CD1c-positive myeloid dendritic cell (primary cell): ENCODE measurements at regions not wholly inside any gene's neighbourhood (a gene's known extent, or its start where the extent isn't known, plus 50 kb on each side); places are given as distances from the start of the nearest gene placed in this dataset.

Source experiments
- DNase-seq: peaks from one replicate; pipeline ENCODE4 v3.0.0-alpha.2; 2016; ENCODE audit errors: extremely low spot score

GRCh38 chr11:127074151-127074761 lies 73.7 kb upstream of the KIRREL3 start:
- no peak for DNase-seq

GRCh38 chr11:127073621-127074020 lies 73.1 kb upstream of the KIRREL3 start:
- no peak for DNase-seq

GRCh38 chr11:127071606-127072005 lies 71.0 kb upstream of the KIRREL3 start:
- no peak for DNase-seq

- DNase-seq: no peak
Observed at GRCh38 chr11:127070808-127071207, 70.2 kb upstream of the KIRREL3 start.

GRCh38 chr11:127066401-127067090 lies 66.0 kb upstream of the KIRREL3 start:
- no peak for DNase-seq

GRCh38 chr11:127063241-127063640 lies 62.7 kb upstream of the KIRREL3 start:
- no peak for DNase-seq

- no peak for DNase-seq
Observed at GRCh38 chr11:127061947-127062346, 61.4 kb upstream of the KIRREL3 start.

- DNase-seq: no peak
Observed at GRCh38 chr11:127059750-127060149, 59.2 kb upstream of the KIRREL3 start.

GRCh38 chr11:127059286-127059685 lies 58.7 kb upstream of the KIRREL3 start:
- no peak for DNase-seq

GRCh38 chr11:127058524-127058923 lies 58.0 kb upstream of the KIRREL3 start:
- no peak for DNase-seq

GRCh38 chr11:127057126-127057525 lies 56.6 kb upstream of the KIRREL3 start:
- DNase-seq: no peak

GRCh38 chr11:127056338-127056971 lies 55.9 kb upstream of the KIRREL3 start:
- no peak for DNase-seq

GRCh38 chr11:127055236-127055635 lies 54.7 kb upstream of the KIRREL3 start:
- DNase-seq: no peak

GRCh38 chr11:127054153-127054552 lies 53.6 kb upstream of the KIRREL3 start:
- DNase-seq: no peak

GRCh38 chr11:127052404-127052803 lies 51.8 kb upstream of the KIRREL3 start:
- DNase-seq: no peak
